ENCODE measurements at regions not wholly inside any gene's neighbourhood (a gene's known extent, or its start where the extent isn't known, plus 50 kb on each side); places are given as distances from the start of the nearest gene placed in this dataset.

DNA sequence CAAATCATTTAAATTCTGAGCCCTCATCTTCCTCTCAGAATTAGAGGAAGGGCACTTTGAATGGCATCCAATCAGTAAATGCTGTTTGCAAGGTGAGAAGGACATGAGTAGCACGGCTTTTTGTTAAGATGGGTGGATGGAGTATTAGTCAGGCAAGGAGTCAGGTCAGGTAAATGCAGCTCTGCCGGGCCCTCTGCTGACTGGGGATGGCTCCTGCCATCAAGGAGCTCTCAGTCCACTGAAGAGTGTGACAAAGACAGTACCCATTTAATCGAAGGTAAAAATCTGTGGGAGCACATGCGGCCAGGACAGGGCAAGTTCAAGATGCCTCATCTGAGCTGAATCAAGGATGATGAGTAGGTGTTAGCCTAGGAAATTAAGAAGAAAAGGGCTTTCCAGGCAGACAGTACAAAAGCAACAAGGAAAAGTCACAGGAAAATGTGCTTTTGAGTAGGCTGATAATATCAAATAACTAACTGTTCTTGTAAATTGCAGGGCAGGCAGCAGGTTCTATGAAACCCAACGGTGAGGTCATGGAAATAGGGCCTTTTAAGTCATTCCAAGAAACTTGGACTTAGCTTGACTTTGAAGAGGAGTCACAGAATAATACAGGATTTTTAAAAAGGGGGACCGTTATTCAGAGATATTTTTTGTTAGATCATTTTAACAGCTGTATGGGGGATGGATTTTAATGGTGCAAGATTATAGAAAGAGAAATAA is 670.5 kb upstream of the ARGLU1 start:
- Histone ChIP-seq H3K27me3 (no peaks in the 10 kb centered on the region), H3K9me3 (no peaks in the 10 kb centered on the region), H3K4me1 (no peaks in the 10 kb centered on the region), H3K36me3 (no peaks in the 10 kb centered on the region), H3K4me3 (no peak overlapping the region), H3K27ac (replicated peaks in 1 of 4) (no peak overlapping the region)
- TF ChIP-seq POLR2A (IDR thresholded peaks at IDR 0.05; ENCODE audit: low read depth) (no peak), EP300 (IDR thresholded peaks at IDR 0.05) (no peak), POLR2AphosphoS5 (IDR thresholded peaks at IDR 0.05) (no peak)
- TF ChIP-seq, protein P1, sequence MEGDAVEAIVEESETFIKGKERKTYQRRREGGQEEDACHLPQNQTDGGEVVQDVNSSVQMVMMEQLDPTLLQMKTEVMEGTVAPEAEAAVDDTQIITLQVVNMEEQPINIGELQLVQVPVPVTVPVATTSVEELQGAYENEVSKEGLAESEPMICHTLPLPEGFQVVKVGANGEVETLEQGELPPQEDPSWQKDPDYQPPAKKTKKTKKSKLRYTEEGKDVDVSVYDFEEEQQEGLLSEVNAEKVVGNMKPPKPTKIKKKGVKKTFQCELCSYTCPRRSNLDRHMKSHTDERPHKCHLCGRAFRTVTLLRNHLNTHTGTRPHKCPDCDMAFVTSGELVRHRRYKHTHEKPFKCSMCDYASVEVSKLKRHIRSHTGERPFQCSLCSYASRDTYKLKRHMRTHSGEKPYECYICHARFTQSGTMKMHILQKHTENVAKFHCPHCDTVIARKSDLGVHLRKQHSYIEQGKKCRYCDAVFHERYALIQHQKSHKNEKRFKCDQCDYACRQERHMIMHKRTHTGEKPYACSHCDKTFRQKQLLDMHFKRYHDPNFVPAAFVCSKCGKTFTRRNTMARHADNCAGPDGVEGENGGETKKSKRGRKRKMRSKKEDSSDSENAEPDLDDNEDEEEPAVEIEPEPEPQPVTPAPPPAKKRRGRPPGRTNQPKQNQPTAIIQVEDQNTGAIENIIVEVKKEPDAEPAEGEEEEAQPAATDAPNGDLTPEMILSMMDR (IDR thresholded peaks at IDR 0.05): no peak
- 87% methylated on average over 6 of the region's 6 CpGs for WGBS
- intact Hi-C loops (cut with DNase I): no loop called here
- no peak for DNase-seq (ENCODE audit: extremely low spot score)

DNA sequence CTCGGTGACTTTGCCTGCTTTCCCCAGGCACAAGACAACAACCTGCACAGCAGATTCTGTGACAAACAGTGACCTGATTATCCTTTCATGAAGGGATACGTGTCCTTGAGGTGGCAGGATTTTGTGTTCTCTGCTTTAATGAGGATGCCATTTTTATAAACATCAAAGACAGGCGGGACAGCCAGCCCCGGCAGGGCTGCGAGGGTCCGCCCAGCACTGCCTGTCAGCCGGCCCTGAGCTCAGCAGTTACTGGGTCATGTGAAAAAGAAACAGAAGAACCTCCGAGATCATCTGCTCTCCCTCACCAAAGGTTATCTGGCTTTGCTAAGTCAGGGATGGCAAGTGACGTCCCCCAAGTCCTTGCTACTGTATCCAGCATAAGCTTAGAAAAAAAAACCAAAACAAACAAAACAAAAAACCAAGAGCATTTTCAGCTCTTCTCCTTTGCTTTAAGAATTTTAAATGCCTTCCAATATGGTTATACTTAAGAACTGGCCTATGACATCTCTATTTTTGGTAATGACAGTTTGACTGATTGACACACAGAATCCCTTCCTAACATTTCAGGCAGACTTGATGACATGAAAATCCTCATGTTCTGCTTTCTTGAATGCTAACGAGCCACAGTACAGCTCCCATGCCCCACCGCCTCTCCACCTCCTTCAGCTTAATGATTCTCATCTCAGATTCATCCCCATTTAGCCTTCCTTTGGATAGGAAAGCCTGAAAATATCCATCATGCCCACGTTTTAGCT is 666.6 kb upstream of the ARGLU1 start:
- WGBS: 45% methylated on average over 10 of the region's 12 CpGs
- H3K36me3 ChIP-seq: no peaks in the 10 kb centered on the region

DNA sequence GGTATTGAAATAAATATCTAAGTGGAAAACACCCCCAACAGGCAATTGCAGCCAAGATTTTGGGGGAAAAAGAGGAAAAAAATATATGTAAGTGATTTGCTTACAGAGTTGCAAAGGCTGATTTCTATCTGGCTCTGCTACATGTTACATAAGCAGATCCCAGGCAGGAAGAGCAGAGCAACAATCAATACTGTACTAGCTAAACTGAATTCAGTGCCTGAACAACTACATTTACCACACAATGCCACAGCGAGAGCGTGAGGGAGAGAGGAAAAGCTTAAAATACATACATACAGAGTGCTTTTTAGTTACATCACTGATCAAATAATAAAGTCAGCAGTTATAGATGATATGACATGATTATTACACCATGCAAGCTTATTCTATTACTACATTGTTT is 665.6 kb upstream of the ARGLU1 start:
- intact Hi-C loops (cut with DNase I): no loop called here
- H3K4me3 ChIP-seq: no peak overlapping the region
- no peak for DNase-seq (ENCODE audit: extremely low spot score)
- no peaks in the 10 kb centered on the region for H3K36me3 ChIP-seq
- TF ChIP-seq POLR2AphosphoS5 (IDR thresholded peaks at IDR 0.05): no peak
- H3K27ac ChIP-seq (replicated peaks in 1 of 4): no peak overlapping the region
- peaks cover 0 to 4% (median 0%) of the 10 kb centered on the region in 4 donors for H3K27me3 ChIP-seq
- no peaks in the 10 kb centered on the region for H3K9me3 ChIP-seq
- 70% methylated on average over 2 of the region's 2 CpGs for WGBS
- no peaks in the 10 kb centered on the region for H3K4me1 ChIP-seq

More for the DNA sequence above, 666.6 kb upstream of the ARGLU1 start:
- no peak overlapping the region for H3K27ac ChIP-seq (replicated peaks in 1 of 4)
- TF ChIP-seq POLR2AphosphoS5 (IDR thresholded peaks at IDR 0.05): no peak
- no peak for TF ChIP-seq POLR2A (IDR thresholded peaks at IDR 0.05; ENCODE audit: low read depth)
- TF ChIP-seq, protein P1 (IDR thresholded peaks at IDR 0.05): no peak
- no peak for TF ChIP-seq EP300 (IDR thresholded peaks at IDR 0.05)
- no peaks in the 10 kb centered on the region for H3K9me3 ChIP-seq
- H3K27me3 ChIP-seq: no peaks in the 10 kb centered on the region
- no peaks in the 10 kb centered on the region for H3K4me1 ChIP-seq
- no peak overlapping the region for H3K4me3 ChIP-seq
- intact Hi-C loops (cut with DNase I): no loop called here
- DNase-seq (ENCODE audit: extremely low spot score): no peak

DNA sequence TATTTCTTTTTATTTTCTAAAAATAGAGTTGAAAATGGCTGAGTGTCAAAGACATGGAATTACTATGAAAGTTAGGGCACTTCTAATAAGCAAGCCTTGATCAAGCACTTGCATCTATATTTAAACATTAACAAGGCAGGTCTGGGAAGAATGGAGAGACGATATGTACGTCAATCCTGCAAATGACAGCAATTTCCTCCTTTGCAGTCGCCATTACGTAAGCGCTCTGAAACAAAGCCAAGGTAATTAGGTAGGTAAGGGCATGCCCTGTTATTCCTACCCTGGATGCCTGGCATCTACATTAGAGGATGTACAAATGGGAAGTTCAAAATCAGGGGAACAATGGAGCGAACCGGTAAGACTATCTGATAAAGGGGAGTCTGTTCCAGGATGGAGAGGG is 664.0 kb upstream of the ARGLU1 start:
- H3K27me3 ChIP-seq: peaks cover 0 to 5% (median 0%) of the 10 kb centered on the region in 4 donors
- no peak for TF ChIP-seq POLR2AphosphoS5 (IDR thresholded peaks at IDR 0.05)
- TF ChIP-seq EP300 (IDR thresholded peaks at IDR 0.05): no peak
- TF ChIP-seq POLR2A (IDR thresholded peaks at IDR 0.05; ENCODE audit: low read depth): no peak
- TF ChIP-seq, protein P1 (IDR thresholded peaks at IDR 0.05): no peak
- no peak overlapping the region for H3K4me3 ChIP-seq
- no peaks in the 10 kb centered on the region for H3K4me1 ChIP-seq
- H3K9me3 ChIP-seq: no peaks in the 10 kb centered on the region
- H3K27ac ChIP-seq (replicated peaks in 1 of 4): no peak overlapping the region
- WGBS: 78% methylated on average over 7 of the region's 7 CpGs
- no peaks in the 10 kb centered on the region for H3K36me3 ChIP-seq
- no peak for DNase-seq (ENCODE audit: extremely low spot score)
- intact Hi-C loops (cut with DNase I): no loop called here

DNA sequence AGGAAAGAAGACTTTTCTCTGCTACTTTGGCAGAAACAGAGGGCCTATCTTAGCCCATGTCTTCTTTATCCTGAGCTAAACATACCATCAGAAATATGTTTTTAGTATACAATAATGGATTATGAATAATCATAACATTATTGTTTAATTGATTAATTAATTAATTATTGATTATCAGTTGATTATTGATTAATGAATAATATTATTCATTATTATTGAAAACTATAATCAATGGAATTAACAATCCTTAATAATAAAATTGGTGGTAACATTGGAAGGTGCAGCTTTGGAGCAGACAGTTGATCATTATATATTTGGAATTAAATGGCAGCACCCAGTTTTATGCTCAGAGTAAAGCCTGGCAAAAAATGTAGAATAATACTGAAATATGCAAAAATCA is 655.9 kb upstream of the ARGLU1 start:
- DNase-seq (ENCODE audit: extremely low spot score): no peak
- intact Hi-C loops (cut with DNase I): no loop called here
- Histone ChIP-seq H3K36me3 (no peaks in the 10 kb centered on the region), H3K4me1 (no peaks in the 10 kb centered on the region), H3K9me3 (no peaks in the 10 kb centered on the region), H3K4me3 (no peak overlapping the region), H3K27ac (replicated peaks in 1 of 4) (no peak overlapping the region), H3K27me3 (peaks cover 0 to 5% (median 0%) of the 10 kb centered on the region in 4 donors)
- TF ChIP-seq EP300 (IDR thresholded peaks at IDR 0.05) (no peak), POLR2A (IDR thresholded peaks at IDR 0.05; ENCODE audit: low read depth) (no peak), POLR2AphosphoS5 (IDR thresholded peaks at IDR 0.05) (no peak)
